ENCODE measurements at regions not wholly inside any gene's neighbourhood (a gene's known extent, or its start where the extent isn't known, plus 50 kb on each side); places are given as distances from the start of the nearest gene placed in this dataset.

GRCh38 chr3:181660337-181660736 is 51.4 kb upstream of the SOX2 start:
- no peak for DNase-seq (ENCODE audit: low spot score)
- H3K4me3 ChIP-seq (ENCODE audit: low read depth in 1 of 3, low read length in 3 of 3): no peak overlapping the region
- no peak for TF ChIP-seq REST (IDR thresholded peaks at IDR 0.05)
- no peak for TF ChIP-seq YY1 (IDR thresholded peaks at IDR 0.05)
- TF ChIP-seq HNF4G (IDR thresholded peaks at IDR 0.05): no peak
- TF ChIP-seq, protein P1, sequence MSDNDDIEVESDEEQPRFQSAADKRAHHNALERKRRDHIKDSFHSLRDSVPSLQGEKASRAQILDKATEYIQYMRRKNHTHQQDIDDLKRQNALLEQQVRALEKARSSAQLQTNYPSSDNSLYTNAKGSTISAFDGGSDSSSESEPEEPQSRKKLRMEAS (IDR thresholded peaks at IDR 0.05): no peak
- TF ChIP-seq TAF1 (conservative IDR thresholded peaks at IDR 0.05): no peak
- no peak for TF ChIP-seq CTCF (IDR thresholded peaks at IDR 0.05; ENCODE audit: low read depth, low read length, missing input control)
- TF ChIP-seq FOXA1 (IDR thresholded peaks at IDR 0.05): no peak
- no peak for TF ChIP-seq ATF3 (IDR thresholded peaks at IDR 0.05)
- no peak overlapping the region for H3K27ac ChIP-seq (ENCODE audit: low read depth in 1 of 2, low read length in 2 of 2)
- no peaks in the 10 kb centered on the region for H3K4me1 ChIP-seq (ENCODE audit: control insufficient read depth in 4 of 4, insufficient read depth in 4 of 4, low read length in 3 of 4)
- H3K9ac ChIP-seq (ENCODE audit: low read depth in 1 of 2, low read length in 2 of 2): no peak overlapping the region
- 89% methylated on average over 2 of the region's 2 CpGs for WGBS
- H3K9me3 ChIP-seq (ENCODE audit: control insufficient read depth in 4 of 4, low read length in 3 of 4): no peaks in the 10 kb centered on the region
- H3K36me3 ChIP-seq (ENCODE audit: control insufficient read depth in 4 of 4, insufficient read depth in 3 of 4, low read depth in 1 of 4, low read length in 3 of 4): no peaks in the 10 kb centered on the region
- H3K27me3 ChIP-seq (ENCODE audit: control insufficient read depth in 4 of 4, insufficient read depth in 4 of 4, low read length in 3 of 4): no peaks in the 10 kb centered on the region

DNA sequence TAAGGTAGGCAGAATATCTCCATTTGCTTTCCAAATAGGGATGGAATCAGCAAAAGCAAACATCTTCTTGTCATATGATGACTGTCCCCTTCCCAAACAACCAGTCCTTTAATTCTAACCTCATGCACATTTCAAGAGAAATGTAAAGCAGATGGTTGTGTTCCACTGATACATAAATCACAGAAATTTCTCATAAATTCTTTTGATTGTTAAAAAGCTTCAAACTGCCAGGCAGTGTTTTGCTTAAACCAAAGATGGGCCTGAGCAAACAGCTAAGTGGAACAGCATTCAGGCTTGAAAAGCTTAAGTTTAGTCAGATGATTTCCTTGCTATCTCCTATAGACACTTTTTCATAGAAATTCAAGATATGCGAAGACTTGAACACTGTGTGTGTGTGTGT is 74.3 kb upstream of the SOX2 start:
- H3K9ac ChIP-seq (ENCODE audit: low read depth in 1 of 2, low read length in 2 of 2): no peak overlapping the region
- 92% methylated on average over 1 of the region's 1 CpG for WGBS
- H3K27me3 ChIP-seq (ENCODE audit: control insufficient read depth in 4 of 4, insufficient read depth in 4 of 4, low read length in 3 of 4): no peaks in the 10 kb centered on the region
- no peak for TF ChIP-seq HNF4A (conservative IDR thresholded peaks at IDR 0.05)
- TF ChIP-seq FOXA2 (IDR thresholded peaks at IDR 0.05): no peak
- TF ChIP-seq RAD21 (IDR thresholded peaks at IDR 0.05): no peak
- TF ChIP-seq, protein P1 (IDR thresholded peaks at IDR 0.05): no peak
- no peak for TF ChIP-seq JUND (IDR thresholded peaks at IDR 0.05)
- no peak for TF ChIP-seq FOXA1 (IDR thresholded peaks at IDR 0.05)
- TF ChIP-seq EGR1 (IDR thresholded peaks at IDR 0.05; ENCODE audit: low read depth in 2 of 2): no peak
- TF ChIP-seq ZBTB33 (IDR thresholded peaks at IDR 0.05): no peak
- no peak for TF ChIP-seq NR2F2 (IDR thresholded peaks at IDR 0.05)
- no peak overlapping the region for H3K4me3 ChIP-seq (ENCODE audit: low read depth in 1 of 3, low read length in 3 of 3)
- no peaks in the 10 kb centered on the region for H3K36me3 ChIP-seq (ENCODE audit: control insufficient read depth in 4 of 4, insufficient read depth in 3 of 4, low read depth in 1 of 4, low read length in 3 of 4)
- H3K4me1 ChIP-seq (ENCODE audit: control insufficient read depth in 4 of 4, insufficient read depth in 4 of 4, low read length in 3 of 4): no peaks in the 10 kb centered on the region
- no peak overlapping the region for H3K27ac ChIP-seq (ENCODE audit: low read depth in 1 of 2, low read length in 2 of 2)
- DNase-seq (ENCODE audit: low spot score): no peak
- no peaks in the 10 kb centered on the region for H3K9me3 ChIP-seq (ENCODE audit: control insufficient read depth in 4 of 4, low read length in 3 of 4)
